ENCODE measurements at regions not wholly inside any gene's neighbourhood (a gene's known extent, or its start where the extent isn't known, plus 50 kb on each side); places are given as distances from the start of the nearest gene placed in this dataset.
"Not testable (repeated sequence)": the region's sequence is repeated elsewhere in the genome, so short reads cannot be mapped to it uniquely, and the experiment has no call there.

GRCh38 chr2:90151805-90152204 lies 1460.3 kb downstream of the RPIA start:
- FAIRE-seq: peak; percentile 38

GRCh38 chr2:90170978-90171377 lies 1479.5 kb downstream of the RPIA start:
- not testable (repeated sequence) for DNase-seq (ENCODE audit: extremely low spot score, insufficient read length, low read depth); FAIRE-seq

More at GRCh38 chr2:90151805-90152204, 1460.3 kb downstream of the RPIA start:
- not testable (repeated sequence) for DNase-seq (ENCODE audit: extremely low spot score, insufficient read length, low read depth)

- DNase-seq (ENCODE audit: extremely low spot score, insufficient read length, low read depth); FAIRE-seq: not testable (repeated sequence)
Measured at GRCh38 chr2:90173081-90173480, 1481.6 kb downstream of the RPIA start.

GRCh38 chr2:90179591-90179990 lies 1488.1 kb downstream of the RPIA start:
- not testable (repeated sequence) for FAIRE-seq; DNase-seq (ENCODE audit: extremely low spot score, insufficient read length, low read depth)

GRCh38 chr2:90207454-90208058 lies 1516.1 kb downstream of the RPIA start:
- FAIRE-seq (no peak), DNase-seq (ENCODE audit: extremely low spot score, insufficient read length, low read depth) (no peak)

GRCh38 chr2:90209009-90209408 lies 1517.5 kb downstream of the RPIA start:
- FAIRE-seq (no peak), DNase-seq (ENCODE audit: extremely low spot score, insufficient read length, low read depth) (no peak)

- DNase-seq (ENCODE audit: extremely low spot score, insufficient read length, low read depth) (no peak), FAIRE-seq (no peak)
Measured at GRCh38 chr2:90209806-90210205, 1518.3 kb downstream of the RPIA start.

GRCh38 chr2:90215880-90216279 lies 1524.4 kb downstream of the RPIA start:
- not testable (repeated sequence) for DNase-seq (ENCODE audit: extremely low spot score, insufficient read length, low read depth); FAIRE-seq

GRCh38 chr2:90216801-90217200 lies 1525.3 kb downstream of the RPIA start:
- not testable (repeated sequence) for FAIRE-seq; DNase-seq (ENCODE audit: extremely low spot score, insufficient read length, low read depth)

- FAIRE-seq; DNase-seq (ENCODE audit: extremely low spot score, insufficient read length, low read depth): not testable (repeated sequence)
Measured at GRCh38 chr2:90218534-90218933, 1527.1 kb downstream of the RPIA start.

- not testable (repeated sequence) for FAIRE-seq; DNase-seq (ENCODE audit: extremely low spot score, insufficient read length, low read depth)
Measured at GRCh38 chr2:90220623-90221299, 1529.3 kb downstream of the RPIA start.

- no peak for FAIRE-seq
Measured at GRCh38 chr2:90221300-90221651, 1529.8 kb downstream of the RPIA start.

GRCh38 chr2:90224767-90225166 lies 1533.3 kb downstream of the RPIA start:
- not testable (repeated sequence) for FAIRE-seq; DNase-seq (ENCODE audit: extremely low spot score, insufficient read length, low read depth)

More at GRCh38 chr2:90221300-90221651, 1529.8 kb downstream of the RPIA start:
- no peak for DNase-seq (ENCODE audit: extremely low spot score, insufficient read length, low read depth)

GRCh38 chr2:90226465-90227072 lies 1535.1 kb downstream of the RPIA start:
- FAIRE-seq: not testable (repeated sequence)

GRCh38 chr2:90231199-90231598 lies 1539.7 kb downstream of the RPIA start:
- FAIRE-seq; DNase-seq (ENCODE audit: extremely low spot score, insufficient read length, low read depth): not testable (repeated sequence)

More at GRCh38 chr2:90226465-90227072, 1535.1 kb downstream of the RPIA start:
- DNase-seq (ENCODE audit: extremely low spot score, insufficient read length, low read depth): not testable (repeated sequence)

- not testable (repeated sequence) for DNase-seq (ENCODE audit: extremely low spot score, insufficient read length, low read depth); FAIRE-seq
Measured at GRCh38 chr2:90235452-90235851, 1544.0 kb downstream of the RPIA start.

- not testable (repeated sequence) for FAIRE-seq; DNase-seq (ENCODE audit: extremely low spot score, insufficient read length, low read depth)
Measured at GRCh38 chr2:90237923-90238361, 1546.5 kb downstream of the RPIA start.

GRCh38 chr2:90238505-90239230 lies 1547.2 kb downstream of the RPIA start:
- DNase-seq (ENCODE audit: extremely low spot score, insufficient read length, low read depth): not testable (repeated sequence)

GRCh38 chr2:90239769-90240168 lies 1548.3 kb downstream of the RPIA start:
- not testable (repeated sequence) for FAIRE-seq; DNase-seq (ENCODE audit: extremely low spot score, insufficient read length, low read depth)

More at GRCh38 chr2:90238505-90239230, 1547.2 kb downstream of the RPIA start:
- FAIRE-seq: not testable (repeated sequence)

Data from GM18507 (cell line).